CD4-positive, alpha-beta T cell treated with Interleukin-6 for 4 hours (primary cell): ENCODE measurements at regions not wholly inside any gene's neighbourhood (a gene's known extent, or its start where the extent isn't known, plus 50 kb on each side); places are given as distances from the start of the nearest gene placed in this dataset.

Experiments
- DNase-seq: peaks from one replicate; pipeline ENCODE4 v3.0.0-alpha.2; 2020; ENCODE audit warnings: mixed read lengths

DNA sequence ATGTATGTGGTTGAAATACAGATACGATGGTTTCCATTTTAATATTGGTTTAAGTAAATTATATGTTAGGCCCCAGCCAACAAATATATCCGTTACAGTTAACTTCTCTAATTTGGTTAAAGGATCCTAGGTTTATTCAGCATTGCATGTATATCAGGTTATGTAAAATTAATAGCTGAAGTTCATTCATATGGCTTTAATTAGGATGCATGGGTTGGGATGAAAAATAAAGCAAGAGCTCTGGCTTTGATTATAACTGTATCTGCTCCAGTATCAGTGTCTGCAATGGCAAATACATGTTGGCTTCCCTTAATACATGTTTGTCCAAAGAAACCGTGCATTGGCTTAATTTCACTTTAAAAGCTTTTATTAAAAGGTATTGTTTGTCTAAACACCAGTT lies 435.7 kb upstream of the SETBP1 start:
- no peak for DNase-seq

GRCh38 chr18:44246001-44246400 lies 434.7 kb upstream of the SETBP1 start:
- DNase-seq: no peak

- DNase-seq: no peak
Measured at GRCh38 chr18:44258086-44258485, 422.6 kb upstream of the SETBP1 start.

DNA sequence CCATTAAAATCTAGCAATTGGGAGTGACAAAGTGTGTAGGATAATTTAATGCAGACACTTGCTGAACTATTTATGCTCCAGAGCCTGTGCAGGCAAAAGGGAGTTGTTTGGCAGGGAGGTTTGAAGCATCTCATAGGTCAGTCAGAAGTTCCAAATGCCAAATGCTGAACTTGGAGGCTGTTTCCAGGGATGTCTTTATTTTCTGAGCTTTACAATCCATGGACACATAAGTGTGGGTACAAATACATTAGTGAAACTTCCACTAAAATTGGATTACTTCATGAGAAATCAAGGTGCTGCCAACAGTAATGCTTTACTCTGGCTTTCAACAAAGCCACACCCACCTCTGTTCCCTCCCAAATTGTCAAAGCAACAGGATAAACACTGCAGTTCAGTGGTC lies 422.1 kb upstream of the SETBP1 start:
- DNase-seq: no peak

GRCh38 chr18:44259610-44260009 lies 421.1 kb upstream of the SETBP1 start:
- no peak for DNase-seq

- no peak for DNase-seq
Measured at GRCh38 chr18:44265437-44265836, 415.3 kb upstream of the SETBP1 start.

GRCh38 chr18:44273298-44273697 lies 407.4 kb upstream of the SETBP1 start:
- DNase-seq: no peak

- DNase-seq: no peak
Measured at GRCh38 chr18:44280479-44280878, 400.2 kb upstream of the SETBP1 start.

DNA sequence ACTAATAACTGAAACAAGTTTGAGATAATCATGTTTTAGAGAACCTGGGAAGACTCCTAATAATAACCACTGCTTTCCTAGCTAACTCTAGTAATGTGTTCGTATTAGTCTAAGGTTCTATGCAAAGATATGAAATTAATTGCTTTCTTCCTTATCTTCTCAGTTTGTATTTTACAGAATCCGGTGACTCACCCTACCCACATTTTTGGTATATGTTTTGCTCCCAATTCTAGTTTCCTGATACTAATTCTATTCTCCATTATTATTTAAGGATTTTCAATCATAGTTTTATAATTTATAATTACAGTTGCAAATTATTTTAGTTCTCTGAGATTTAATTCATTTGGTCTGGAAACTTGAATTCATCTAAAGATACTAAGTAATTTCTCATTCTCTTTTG lies 394.6 kb upstream of the SETBP1 start:
- DNase-seq: no peak

DNA sequence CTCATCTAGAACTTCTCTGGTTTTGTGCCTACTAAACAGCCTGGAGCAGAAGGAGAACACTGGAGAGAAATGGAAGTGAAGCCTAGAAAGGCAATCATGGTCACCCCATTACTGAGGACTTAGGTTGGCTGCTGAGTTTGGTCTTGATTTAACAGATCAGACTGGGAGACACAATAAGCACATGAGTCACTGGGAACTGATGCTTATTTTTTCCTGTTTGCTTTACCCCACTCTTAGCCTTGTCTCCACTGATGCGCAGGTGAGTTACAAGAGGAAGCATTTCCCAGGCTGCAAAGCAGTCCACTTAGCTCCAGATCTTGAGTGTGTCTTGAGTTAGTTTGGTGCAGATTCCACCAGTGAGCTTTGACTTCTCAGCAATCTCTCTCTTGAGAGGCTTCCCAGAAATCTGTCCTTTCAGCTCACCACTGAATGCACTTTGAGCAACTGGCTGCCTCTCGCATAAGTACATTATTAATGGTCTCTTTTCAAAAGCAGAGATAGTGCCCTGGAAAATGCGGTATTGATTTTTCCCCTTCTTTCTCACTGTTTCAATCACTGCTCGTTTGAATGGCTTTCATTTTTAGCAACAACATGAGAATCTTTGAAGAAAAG lies 390.2 kb upstream of the SETBP1 start:
- DNase-seq: no peak

DNA sequence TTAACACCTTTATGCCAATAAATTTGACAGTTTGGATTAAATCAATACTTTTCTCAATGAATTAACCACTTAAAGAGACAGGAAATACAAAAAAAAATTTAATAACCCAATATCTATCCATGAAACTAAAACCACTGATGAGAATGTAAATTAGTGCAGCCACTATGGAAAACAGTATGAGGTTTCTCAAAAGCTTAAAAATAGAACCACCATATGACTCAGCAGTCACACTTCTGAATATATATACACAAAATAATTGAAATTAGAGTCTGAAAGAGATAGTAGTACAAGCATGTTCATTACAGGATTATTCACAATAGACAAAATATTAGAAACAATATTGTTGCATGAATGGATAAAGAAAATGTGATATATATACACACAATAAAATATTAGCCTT lies 382.1 kb upstream of the SETBP1 start:
- no peak for DNase-seq

GRCh38 chr18:44309185-44309584 lies 371.5 kb upstream of the SETBP1 start:
- DNase-seq: no peak

DNA sequence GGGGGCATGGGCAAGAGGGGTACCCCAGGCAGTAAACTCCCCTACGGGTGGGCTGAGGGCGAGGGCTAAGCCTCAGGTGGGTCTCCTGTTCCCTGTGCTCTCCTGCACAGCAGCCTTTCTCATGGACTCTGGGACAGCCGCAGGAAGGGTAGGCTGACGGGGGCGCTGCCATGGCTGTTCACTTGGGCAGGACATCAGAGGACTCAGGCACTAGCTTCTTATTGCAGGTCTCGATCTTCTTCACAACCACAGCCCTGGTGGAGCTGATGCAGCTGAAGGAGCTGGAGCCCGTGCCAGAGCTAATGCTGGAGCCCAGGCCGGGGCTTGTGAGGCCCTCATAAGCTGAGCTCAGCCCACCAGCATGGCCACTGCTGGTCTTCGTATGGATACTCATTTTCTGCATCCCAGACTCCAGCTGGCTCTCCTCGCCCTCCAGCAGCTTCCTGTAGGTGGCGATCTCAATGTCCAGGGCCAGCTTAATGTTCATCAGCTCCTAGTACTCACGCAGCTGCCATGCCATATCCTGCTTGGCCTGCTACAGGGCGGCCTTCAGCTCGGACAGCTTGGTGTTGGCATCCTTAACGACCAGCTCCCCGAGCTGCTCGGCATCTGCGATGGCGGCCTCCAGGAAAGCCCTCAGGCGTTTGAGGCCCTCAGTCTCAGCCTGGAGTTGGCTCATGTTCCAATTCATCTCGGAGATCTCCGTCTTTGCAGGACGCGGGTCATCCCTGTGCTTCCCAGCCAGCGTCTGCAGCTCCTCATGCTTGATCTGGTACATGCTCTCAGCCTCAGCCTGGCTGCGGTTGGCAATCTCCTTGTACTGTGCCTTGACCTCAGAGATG lies 359.8 kb upstream of the SETBP1 start:
- no peak for DNase-seq

DNA sequence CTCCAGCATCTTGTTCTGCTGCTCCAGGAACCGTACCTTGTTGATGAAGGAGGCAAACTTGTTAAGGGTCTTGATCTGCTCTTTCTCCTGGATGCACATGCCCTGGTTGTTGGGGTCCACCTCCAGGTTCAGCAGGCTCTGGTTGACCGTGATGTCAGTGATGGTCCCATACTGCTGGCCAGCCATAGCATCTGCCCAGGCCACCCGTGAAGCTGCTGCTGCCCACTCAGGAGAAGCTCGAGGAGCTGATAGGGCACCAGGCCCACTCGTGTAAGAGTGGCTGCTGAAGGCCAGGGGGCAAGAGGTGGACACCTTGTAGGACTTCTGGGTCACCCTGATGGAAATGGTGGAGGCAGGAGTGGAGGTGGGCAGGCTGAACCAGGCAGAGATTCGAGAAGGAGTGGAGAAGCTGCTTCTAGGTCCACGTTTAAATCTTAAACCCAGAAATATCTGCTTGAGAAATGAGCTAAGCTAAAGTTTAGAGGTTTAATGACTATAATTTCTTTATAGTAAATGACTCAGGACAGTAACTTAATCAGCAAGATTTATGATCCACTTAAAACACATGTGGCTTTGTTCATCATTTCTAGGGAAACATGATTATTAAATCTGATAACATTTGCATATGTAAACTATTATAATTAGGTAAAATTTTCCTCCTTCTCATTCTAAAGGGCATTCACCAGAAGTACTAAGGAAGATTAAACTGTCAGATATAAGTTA lies 358.7 kb upstream of the SETBP1 start:
- DNase-seq: no peak

DNA sequence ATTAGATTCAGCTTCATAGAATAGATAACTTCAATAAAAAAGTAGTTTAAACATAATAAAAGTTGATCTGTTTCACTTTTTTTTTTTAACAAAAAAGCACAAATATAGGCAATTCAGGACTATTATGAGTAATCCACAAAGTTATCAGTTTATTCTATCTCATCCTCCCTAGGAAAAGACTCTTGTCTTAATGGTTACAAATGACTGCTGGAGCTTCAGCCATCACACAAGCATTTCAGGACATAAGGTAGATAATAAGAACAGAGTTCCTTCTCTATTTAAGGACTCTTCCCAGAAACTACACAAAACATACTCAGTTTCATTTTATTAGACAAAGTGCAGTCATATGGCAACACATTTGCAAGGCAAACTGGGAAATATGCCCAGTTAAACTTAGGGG lies 357.6 kb upstream of the SETBP1 start:
- DNase-seq: no peak

GRCh38 chr18:44324361-44324760 lies 356.3 kb upstream of the SETBP1 start:
- DNase-seq: no peak

GRCh38 chr18:44325903-44326635 lies 354.6 kb upstream of the SETBP1 start:
- no peak for DNase-seq

DNA sequence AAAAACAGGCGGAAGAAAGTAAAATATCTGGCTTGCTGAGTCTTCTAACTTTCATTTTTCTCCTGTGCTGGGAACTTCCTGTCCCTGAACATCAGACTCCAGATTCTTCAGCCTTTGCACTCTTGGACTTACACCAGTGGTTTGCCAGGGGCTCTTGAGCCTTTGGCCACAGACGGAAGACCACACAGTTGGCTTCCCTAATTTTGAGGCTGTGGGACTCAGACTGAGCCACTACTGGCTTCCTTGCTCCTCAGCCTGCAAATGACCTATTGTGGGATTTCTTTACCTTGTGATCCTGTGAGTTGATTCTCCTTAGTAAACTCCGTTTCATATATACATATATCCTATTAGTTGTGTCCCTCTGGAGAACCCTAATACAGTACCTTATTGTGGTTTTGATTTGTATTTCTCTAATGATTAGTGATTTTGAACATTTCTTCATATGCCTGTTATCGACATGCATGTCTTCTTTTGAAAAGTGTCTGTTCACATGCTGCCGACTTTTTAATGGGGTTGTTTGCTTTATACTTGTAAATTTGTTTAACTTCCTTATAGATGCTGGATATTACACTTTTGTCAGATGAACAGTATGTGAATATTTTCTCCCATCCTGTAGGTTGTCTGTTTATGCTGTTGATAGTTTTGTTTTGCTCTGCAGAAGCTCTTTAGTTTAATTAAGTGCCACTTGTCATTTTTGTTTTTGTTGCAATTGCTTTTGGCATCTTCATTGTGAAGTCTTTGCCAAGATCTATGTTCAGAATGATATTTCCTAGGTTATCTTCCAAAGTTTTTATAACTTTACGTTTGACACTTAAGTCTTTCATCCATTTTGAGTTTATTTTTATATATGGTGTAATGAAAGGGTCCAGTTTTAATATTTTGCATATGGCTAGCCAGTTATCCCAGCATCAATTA lies 348.8 kb upstream of the SETBP1 start:
- DNase-seq: no peak

DNA sequence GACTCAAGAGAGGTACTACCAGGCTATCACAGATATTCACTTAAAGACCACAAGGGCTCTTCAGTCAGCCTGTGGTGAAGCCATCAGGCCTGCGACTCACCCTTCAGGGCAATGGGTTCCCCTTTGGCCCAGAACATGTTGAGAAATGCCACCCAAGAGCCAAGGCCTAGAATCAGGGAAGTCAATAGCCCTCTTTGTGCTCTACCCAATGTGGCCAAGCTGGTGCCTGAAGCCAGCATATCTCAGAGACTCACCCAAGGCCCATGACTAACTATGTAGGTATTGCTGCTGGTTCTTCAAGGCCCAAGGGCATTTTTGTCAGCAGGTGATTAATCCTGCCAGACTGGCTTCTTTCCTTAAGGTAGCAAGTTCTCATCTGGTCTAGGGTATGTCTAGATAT lies 338.9 kb upstream of the SETBP1 start:
- no peak for DNase-seq

GRCh38 chr18:44342162-44342561 lies 338.5 kb upstream of the SETBP1 start:
- no peak for DNase-seq

DNA sequence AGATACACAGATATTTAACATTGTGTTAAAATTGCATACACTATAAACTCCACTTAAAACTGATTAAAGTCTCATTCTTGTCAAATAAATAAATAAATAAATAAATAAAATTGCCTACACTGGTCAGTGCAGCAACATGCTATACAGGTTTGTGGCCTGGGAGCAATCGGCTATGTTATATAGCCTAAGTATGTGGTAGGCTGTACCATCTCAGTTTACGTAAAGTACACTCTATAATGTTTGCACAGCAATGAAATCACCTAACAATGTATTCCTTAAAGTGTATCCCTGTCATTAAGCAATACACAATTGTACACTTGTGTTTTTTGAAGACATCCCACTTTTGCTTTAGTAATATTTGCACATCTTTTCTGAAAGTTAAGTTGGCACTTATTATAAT lies 337.7 kb upstream of the SETBP1 start:
- no peak for DNase-seq

DNA sequence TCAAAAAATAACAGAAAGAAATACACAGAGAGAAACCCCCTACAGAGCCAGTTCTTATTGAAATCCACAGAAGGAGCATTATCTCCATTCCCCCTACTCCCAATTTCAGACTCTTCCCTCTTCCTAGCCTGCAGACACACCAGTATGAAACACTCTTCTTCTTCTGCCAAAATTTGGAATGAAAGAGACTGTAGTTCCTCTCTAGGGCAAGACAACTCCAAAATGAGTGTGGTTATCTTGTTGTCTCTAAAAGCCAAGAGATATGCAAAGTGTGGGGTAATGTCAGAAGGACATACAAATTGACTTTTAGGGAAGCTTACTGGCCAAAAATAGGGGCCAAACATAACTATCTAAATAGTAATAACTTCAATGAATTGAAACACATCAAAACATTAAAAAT lies 337.1 kb upstream of the SETBP1 start:
- DNase-seq: no peak
